Duodenal mucosa (tissue), 2 donors: ENCODE measurements at regions not wholly inside any gene's neighbourhood (a gene's known extent, or its start where the extent isn't known, plus 50 kb on each side); places are given as distances from the start of the nearest gene placed in this dataset.

ENCODE experiments used
- H3K27ac ChIP-seq: one replicate; pipeline ENCODE4 v1.7.0; 2013; ENCODE audit warnings: low read depth, low read length
- H3K27me3 ChIP-seq, 2 donors: one replicate each; pipeline ENCODE4 v1.7.0; 2013; ENCODE audit warnings: low read length in 2 of 2, control low read depth in 1 of 2; ENCODE audit not compliant: insufficient read depth in 2 of 2, control insufficient read depth in 1 of 2
- H3K36me3 ChIP-seq, 2 donors: one replicate each; pipeline ENCODE4 v1.7.0; 2013; ENCODE audit warnings: low read length in 2 of 2, control low read depth in 1 of 2; ENCODE audit not compliant: insufficient read depth in 2 of 2, control insufficient read depth in 1 of 2
- H3K4me1 ChIP-seq, 2 donors: one replicate each; pipeline ENCODE4 v1.7.0; 2013; ENCODE audit warnings: low read length in 2 of 2, control low read depth in 1 of 2; ENCODE audit not compliant: insufficient read depth in 2 of 2, control insufficient read depth in 1 of 2
- H3K4me3 ChIP-seq, 2 donors: one replicate each; pipeline ENCODE4 v1.7.0; 2013; ENCODE audit warnings: low read length in 2 of 2, low read depth in 1 of 2
- H3K9ac ChIP-seq, 2 donors: one replicate each; pipeline ENCODE4 v1.7.0; 2013; ENCODE audit warnings: low read length in 2 of 2, low read depth in 1 of 2
- H3K9me3 ChIP-seq, 2 donors: one replicate each; pipeline ENCODE4 v1.7.0; 2013; ENCODE audit warnings: low read length in 2 of 2, control low read depth in 1 of 2; ENCODE audit not compliant: control insufficient read depth in 1 of 2

- Histone ChIP-seq H3K36me3 (no peaks in the 10 kb centered on the region), H3K9ac (no peak overlapping the region)
Measured at GRCh38 chr10:8224591-8224990, 170.1 kb downstream of the GATA3 start.

GRCh38 chr10:8225187-8225586 lies 170.7 kb downstream of the GATA3 start:
- Histone ChIP-seq H3K4me3 (no peak overlapping the region), H3K9me3 (no peaks in the 10 kb centered on the region), H3K9ac (no peak overlapping the region), H3K27ac (no peak overlapping the region), H3K4me1 (no peaks in the 10 kb centered on the region), H3K27me3 (no peaks in the 10 kb centered on the region), H3K36me3 (no peaks in the 10 kb centered on the region)

More at GRCh38 chr10:8224591-8224990, 170.1 kb downstream of the GATA3 start:
- Histone ChIP-seq H3K9me3 (no peaks in the 10 kb centered on the region), H3K27me3 (no peaks in the 10 kb centered on the region), H3K4me1 (no peaks in the 10 kb centered on the region), H3K27ac (no peak overlapping the region), H3K4me3 (no peak overlapping the region)

- H3K36me3 ChIP-seq: no peaks in the 10 kb centered on the region
- no peaks in the 10 kb centered on the region for H3K9me3 ChIP-seq
- H3K4me3 ChIP-seq: no peak overlapping the region
- H3K9ac ChIP-seq: no peak overlapping the region
- H3K27ac ChIP-seq: no peak overlapping the region
- H3K4me1 ChIP-seq: no peaks in the 10 kb centered on the region
- no peaks in the 10 kb centered on the region for H3K27me3 ChIP-seq
Measured at GRCh38 chr10:8227246-8227645, 172.8 kb downstream of the GATA3 start.

GRCh38 chr10:8229153-8229552 lies 174.7 kb downstream of the GATA3 start:
- H3K36me3 ChIP-seq: no peaks in the 10 kb centered on the region
- no peak overlapping the region for H3K27ac ChIP-seq
- H3K4me3 ChIP-seq: no peak overlapping the region
- no peaks in the 10 kb centered on the region for H3K4me1 ChIP-seq
- H3K27me3 ChIP-seq: no peaks in the 10 kb centered on the region
- no peaks in the 10 kb centered on the region for H3K9me3 ChIP-seq
- no peak overlapping the region for H3K9ac ChIP-seq

GRCh38 chr10:8230902-8231301 lies 176.4 kb downstream of the GATA3 start:
- Histone ChIP-seq H3K36me3 (no peaks in the 10 kb centered on the region), H3K9ac (no peak overlapping the region), H3K4me3 (no peak overlapping the region), H3K27me3 (no peaks in the 10 kb centered on the region), H3K4me1 (no peaks in the 10 kb centered on the region), H3K9me3 (no peaks in the 10 kb centered on the region), H3K27ac (no peak overlapping the region)

- H3K27me3 ChIP-seq: no peaks in the 10 kb centered on the region
- no peak overlapping the region for H3K9ac ChIP-seq
- no peak overlapping the region for H3K27ac ChIP-seq
- H3K4me1 ChIP-seq: no peaks in the 10 kb centered on the region
- no peaks in the 10 kb centered on the region for H3K36me3 ChIP-seq
- H3K9me3 ChIP-seq: no peaks in the 10 kb centered on the region
- no peak overlapping the region for H3K4me3 ChIP-seq
Measured at GRCh38 chr10:8233049-8233448, 178.6 kb downstream of the GATA3 start.

- H3K36me3 ChIP-seq: no peaks in the 10 kb centered on the region
- H3K4me3 ChIP-seq: no peak overlapping the region
- H3K27me3 ChIP-seq: no peaks in the 10 kb centered on the region
- no peak overlapping the region for H3K9ac ChIP-seq
- no peaks in the 10 kb centered on the region for H3K9me3 ChIP-seq
- no peak overlapping the region for H3K27ac ChIP-seq
- H3K4me1 ChIP-seq: no peaks in the 10 kb centered on the region
Measured at GRCh38 chr10:8233832-8234259, 179.4 kb downstream of the GATA3 start.

- no peaks in the 10 kb centered on the region for H3K36me3 ChIP-seq
- no peak overlapping the region for H3K27ac ChIP-seq
- H3K4me1 ChIP-seq: no peaks in the 10 kb centered on the region
- H3K27me3 ChIP-seq: no peaks in the 10 kb centered on the region
- H3K9me3 ChIP-seq: no peaks in the 10 kb centered on the region
- no peak overlapping the region for H3K9ac ChIP-seq
- no peak overlapping the region for H3K4me3 ChIP-seq
Measured at GRCh38 chr10:8235253-8236027, 181.0 kb downstream of the GATA3 start.

GRCh38 chr10:8238986-8239385 lies 184.5 kb downstream of the GATA3 start:
- Histone ChIP-seq H3K9me3 (no peaks in the 10 kb centered on the region), H3K36me3 (no peaks in the 10 kb centered on the region), H3K27ac (no peak overlapping the region), H3K4me3 (no peak overlapping the region), H3K27me3 (no peaks in the 10 kb centered on the region), H3K9ac (no peak overlapping the region), H3K4me1 (no peaks in the 10 kb centered on the region)

- no peaks in the 10 kb centered on the region for H3K4me1 ChIP-seq
- no peaks in the 10 kb centered on the region for H3K27me3 ChIP-seq
- H3K9me3 ChIP-seq: no peaks in the 10 kb centered on the region
- no peaks in the 10 kb centered on the region for H3K36me3 ChIP-seq
- H3K9ac ChIP-seq: no peak overlapping the region
- no peak overlapping the region for H3K27ac ChIP-seq
- H3K4me3 ChIP-seq: no peak overlapping the region
Measured at GRCh38 chr10:8240861-8241260, 186.4 kb downstream of the GATA3 start.
